Renal pelvis (tissue), 1 donor: ENCODE measurements at regions not wholly inside any gene's neighbourhood (a gene's known extent, or its start where the extent isn't known, plus 50 kb on each side); places are given as distances from the start of the nearest gene placed in this dataset.
"Not testable (repeated sequence)": the region's sequence is repeated elsewhere in the genome, so short reads cannot be mapped to it uniquely, and the experiment has no call there.

Experiments used
- DNase-seq: peaks from one replicate; pipeline ENCODE4 v3.0.0-alpha.2; 2013

DNA sequence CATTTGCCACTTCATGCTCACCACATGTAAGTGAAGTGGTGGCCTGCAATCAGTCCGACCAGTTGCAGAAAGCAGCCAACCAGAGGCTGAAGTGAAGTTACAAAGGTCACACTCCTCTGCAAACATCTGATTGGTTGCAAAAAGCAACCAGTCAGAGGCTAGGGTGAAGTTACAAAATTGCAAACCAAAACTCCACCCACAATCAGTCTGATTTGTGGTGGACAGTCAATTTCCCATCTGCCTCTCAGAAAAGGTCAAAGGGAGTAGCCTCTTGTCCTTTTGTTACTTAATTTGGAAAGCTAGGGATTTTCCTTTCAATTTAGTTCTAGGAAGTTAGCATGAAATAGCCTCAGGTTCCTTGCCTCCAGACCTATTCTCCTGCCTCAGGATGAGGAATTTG, 185.0 kb downstream of the UXS1 start:
- no peak for DNase-seq

GRCh38 chr2:106004851-106005250, 189.2 kb downstream of the UXS1 start:
- DNase-seq: no peak

GRCh38 chr2:105999211-105999989, 194.7 kb downstream of the UXS1 start:
- no peak for DNase-seq

DNA sequence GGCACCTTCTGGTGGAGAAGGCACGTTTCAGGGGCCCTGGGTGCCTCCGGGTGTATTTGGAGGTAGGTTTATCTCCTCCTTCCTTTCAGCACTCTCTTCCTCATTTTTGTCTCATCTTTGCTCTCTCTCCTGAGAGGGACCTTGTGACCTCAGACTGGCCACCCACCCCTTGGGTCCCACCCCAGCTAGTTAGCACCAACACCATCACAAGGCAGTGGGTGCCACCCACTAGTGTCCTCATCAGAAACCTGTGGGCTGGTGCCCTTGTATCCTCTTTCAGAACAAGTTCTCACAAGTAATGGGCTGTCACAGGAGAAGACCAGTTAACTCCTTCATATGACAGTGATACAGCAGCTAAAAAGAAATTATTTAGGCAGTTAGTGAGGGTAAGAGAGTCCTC, 196.4 kb downstream of the UXS1 start:
- no peak for DNase-seq

GRCh38 chr2:105990624-105991023, 203.5 kb downstream of the UXS1 start:
- no peak for DNase-seq

GRCh38 chr2:105989803-105990202, 204.3 kb downstream of the UXS1 start:
- DNase-seq: not testable (repeated sequence)

- DNase-seq: no peak
These were observed 205.0 kb downstream of the UXS1 start for GRCh38 chr2:105989070-105989469.

DNA sequence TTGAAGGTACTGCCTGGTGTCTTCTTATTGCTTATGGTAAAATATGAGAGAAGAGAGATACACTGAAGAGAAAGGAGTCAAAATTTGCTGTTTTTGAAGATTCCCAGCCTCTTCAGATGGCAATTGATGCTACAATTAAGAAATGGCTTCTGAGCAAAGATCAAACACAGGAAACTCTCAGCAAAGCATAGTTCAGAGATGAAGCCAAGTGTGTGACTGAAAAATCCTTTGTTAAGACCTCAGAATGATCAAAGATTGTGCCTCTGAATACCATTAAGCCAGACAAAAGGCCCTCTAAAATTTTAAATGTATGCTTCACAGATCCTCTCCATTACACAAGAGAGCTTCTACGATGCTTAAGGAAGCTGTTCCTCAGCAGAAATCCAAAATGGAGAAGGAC, 216.3 kb downstream of the UXS1 start:
- DNase-seq: no peak

DNA sequence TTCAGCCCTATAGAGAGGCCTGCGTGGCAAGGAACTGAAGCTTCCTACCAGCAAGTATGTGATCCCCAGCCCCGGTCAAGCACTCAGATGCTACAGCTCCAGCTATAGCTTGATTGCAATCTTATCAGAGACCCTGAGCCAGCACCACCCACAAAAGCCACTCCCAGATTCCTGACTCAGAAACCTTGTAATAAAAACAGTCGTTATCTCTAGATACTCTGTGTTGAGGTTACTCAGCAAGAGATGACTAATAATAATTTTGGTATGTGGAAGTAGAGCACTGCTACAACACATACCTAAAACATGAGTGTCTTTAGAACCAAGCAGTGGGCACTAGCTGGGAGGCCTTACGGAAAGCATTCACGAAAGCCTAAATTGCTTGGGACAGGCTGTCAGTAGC, 216.9 kb downstream of the UXS1 start:
- DNase-seq: no peak

DNA sequence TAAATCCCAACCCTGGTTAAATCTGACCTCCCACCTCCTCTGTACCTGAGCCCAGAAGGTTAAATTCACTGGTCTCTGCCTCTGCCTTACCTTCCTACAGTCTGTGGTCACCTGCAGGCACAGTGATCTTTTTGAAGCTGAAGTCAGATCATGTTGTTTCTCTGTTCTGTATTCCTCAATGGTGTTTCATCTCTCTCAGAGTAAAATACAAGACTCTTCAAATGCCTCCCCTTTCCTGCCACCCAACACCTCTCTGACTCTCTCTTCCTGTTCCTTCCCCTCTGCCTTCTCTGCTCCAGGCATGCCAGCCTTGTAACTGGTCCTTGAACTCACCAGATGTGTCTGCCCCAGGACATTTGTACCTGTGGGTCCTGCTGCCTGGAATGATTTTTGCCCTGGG, 219.3 kb downstream of the UXS1 start:
- no peak for DNase-seq

DNA sequence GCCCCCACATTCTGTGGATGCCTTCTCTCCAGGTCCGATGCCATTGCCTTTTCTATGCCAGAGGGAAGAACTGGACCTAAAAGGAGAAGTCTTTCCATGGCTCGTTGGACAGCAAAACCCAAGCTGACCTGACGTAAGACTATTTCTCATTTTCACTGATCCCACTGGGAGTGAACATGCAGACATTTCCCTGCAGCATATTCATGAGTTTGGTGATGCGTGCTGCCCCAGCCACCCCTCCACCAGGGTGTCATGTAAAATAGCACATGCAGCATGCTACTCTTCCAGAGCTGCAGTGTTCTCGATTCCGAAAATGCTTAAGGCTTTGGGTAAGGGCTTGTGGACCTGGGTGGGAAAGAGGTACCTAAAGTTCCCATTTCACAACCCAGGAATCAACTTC, 221.2 kb downstream of the UXS1 start:
- DNase-seq: no peak

DNA sequence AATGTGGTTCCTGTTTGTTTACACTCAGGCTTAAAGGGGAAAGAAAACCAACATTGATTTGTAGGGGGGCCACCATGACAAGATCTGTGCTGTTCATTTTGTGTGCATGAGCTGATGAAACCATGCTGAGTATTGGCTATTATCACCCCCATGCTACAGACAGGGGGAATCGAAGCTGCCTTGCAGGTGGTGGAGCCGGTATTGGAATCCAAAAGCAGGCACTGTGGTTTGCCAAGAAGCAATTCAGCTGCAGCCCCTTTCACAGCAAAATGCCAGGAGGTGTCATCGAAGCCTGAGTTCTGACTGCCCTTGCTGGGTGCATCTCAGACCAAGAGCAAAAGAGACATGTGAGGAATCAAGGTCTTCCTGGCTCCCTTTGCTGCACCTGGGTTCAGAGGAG, 221.9 kb downstream of the UXS1 start:
- DNase-seq: no peak

GRCh38 chr2:105969552-105969951, 224.5 kb downstream of the UXS1 start:
- DNase-seq: no peak

DNA sequence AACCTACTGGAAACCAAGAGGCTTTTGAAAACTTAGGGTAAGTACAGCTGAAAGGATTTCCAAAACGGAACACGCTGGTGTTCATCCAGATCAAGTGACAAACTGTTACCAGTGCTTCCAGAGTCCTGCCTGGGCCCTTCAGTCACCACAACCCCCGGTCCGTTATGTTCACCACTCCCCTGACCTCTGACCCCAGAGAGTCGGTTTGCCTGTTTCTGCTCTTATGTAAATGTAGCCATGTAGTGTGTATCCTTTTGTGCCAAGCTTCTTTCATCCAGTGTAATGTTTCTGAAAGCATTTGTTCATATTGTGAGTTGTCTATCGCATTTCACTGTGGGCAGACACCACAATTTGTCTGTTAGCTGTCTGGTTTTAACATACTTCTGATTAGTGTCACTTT, 217.5 kb downstream of the NCK2 start:
- no peak for DNase-seq

DNA sequence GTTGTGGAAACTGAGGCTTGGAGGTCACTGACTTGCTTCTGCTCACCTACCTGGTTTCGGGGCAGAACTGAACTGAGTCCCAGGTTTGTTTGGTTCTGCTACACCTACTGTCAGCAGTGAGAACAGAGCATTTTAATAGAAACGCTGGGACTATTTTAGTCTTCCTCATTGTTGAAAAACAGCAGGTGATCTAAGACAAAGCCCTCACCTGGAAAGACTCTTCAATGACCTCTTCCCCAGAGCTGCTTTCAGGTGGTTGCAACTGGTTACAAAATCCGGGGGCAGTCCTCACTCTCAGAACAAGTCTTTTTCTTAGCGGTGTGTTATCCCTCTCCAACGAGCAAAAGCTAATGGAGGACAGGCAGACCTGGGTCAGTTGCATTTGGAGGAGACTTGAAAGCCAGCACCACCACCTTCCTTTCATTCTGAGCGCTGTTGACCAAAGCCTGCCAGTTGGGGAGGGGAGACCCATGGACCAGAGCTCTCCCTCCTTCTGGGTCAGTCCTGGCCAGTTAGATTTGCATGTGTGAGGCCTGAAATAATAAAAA, 217.0 kb downstream of the NCK2 start:
- DNase-seq: no peak

DNA sequence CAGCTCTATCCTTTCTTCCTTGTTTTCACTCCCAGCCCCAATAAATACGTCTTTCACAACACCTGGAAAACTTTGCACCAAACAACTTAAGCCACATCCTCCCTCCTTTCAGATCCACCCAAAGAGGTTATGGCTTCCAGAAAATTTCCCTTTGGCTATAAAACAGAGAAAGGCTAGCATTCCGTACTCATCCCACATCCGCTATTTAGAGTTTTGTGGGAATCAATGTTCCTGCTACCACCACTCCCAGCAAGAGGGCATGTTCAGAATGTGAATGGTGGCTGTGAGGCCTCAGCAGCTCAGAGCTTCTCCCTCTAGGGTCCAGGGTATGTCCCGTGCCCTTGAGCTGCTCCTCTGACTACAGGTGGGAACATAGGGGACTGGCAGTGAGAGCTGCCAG, 214.6 kb downstream of the NCK2 start:
- no peak for DNase-seq

GRCh38 chr2:105954891-105955290, 210.2 kb downstream of the NCK2 start:
- no peak for DNase-seq

DNA sequence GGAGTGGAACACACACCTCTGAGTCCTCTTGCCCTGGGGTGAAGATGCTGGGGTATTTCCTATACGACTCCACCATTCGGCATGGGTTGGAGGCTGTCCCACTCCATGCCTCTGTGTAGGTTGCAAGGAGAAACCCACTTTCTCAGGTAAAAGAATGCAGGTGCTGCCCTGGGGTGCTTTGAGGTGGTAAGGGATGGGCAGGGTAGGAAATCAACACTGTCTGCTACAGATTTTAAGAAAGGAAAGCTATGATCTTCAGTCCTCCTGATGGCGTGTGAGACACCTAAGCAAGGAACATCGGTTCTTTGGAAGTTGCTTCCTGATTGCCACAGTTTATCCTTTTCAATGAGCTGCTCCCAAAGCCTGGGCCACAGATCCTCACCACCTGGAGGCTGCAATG, 209.2 kb downstream of the NCK2 start:
- no peak for DNase-seq

DNA sequence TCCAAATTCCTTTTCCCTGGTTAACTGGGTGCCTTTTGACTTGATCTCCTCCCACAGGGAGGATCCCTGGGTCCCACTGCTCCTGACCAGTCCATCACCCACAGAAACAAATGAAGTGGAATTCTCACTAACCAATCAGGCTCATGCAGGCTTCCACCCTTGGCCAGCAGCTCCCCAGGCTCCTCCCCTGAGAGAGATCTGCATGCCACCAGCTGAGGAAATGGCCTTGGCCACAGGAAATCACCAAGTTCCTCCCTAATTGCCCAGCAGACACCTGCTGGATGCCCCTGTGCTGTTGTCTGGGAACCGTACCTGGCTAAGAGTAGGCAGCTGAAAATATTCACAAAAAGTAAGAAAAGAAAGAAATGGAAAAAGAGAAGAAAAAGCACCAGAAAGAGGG, 207.4 kb downstream of the NCK2 start:
- DNase-seq: no peak

GRCh38 chr2:105951384-105951694, 206.6 kb downstream of the NCK2 start:
- DNase-seq: no peak

DNA sequence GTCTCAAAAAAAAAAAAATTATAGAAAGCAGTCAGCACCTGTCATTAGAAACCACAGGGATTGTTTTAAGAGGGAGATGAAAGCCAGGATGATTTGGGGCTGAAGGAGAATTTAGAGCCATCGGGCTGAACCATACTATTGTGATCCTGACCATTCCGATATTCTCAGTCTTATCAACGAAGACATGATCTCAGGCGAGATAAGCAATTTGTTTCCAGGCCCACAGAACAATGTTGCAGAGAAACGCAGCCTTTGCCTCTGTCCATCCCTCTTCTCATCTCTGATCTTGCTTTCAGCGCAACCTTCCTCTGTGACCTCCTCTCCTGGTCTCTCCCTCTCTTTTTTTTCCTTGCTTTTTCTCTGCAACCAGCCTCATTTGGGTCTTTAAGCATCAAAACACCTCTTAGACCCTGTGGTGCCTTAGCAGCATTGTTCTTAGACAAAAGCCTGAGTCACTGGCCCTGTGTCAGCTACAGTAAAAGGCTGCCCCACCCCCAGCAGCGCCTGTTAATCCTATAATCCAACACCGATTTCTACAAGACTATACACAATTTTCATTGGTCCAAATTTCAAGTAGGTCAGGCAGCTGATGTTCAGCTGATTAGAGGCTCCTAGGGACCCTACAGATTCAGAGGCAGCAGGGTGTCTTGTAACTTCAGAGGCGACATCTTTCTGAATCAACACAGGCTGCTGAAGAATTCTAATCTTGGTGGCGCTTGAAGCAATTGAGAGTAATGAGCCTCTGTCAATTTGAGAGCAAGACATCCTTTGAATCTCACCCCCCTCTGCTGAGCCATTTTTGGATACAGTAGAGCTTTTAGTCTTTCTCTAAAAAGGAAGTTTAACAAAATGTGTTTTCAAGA, 206.0 kb downstream of the NCK2 start:
- DNase-seq: no peak

- DNase-seq: no peak
These were observed 199.3 kb downstream of the NCK2 start for GRCh38 chr2:105943977-105944376.
